ENCODE measurements at regions not wholly inside any gene's neighbourhood (a gene's known extent, or its start where the extent isn't known, plus 50 kb on each side); places are given as distances from the start of the nearest gene placed in this dataset.

- TF ChIP-seq CTCF (conservative IDR thresholded peaks at IDR 0.05 in 1 of 2, IDR thresholded peaks at IDR 0.05 in 1 of 2; ENCODE audit: extremely low read depth in 1 of 2, insufficient read depth in 1 of 2, low read depth in 1 of 2, low read length in 2 of 2): no peak
- TF ChIP-seq EZH2 (IDR thresholded peaks at IDR 0.05; ENCODE audit: borderline replicate concordance, low read length): no peak
These were observed 772.7 kb downstream of the BRINP1 start for GRCh38 chr9:118596374-118597015.
